Upper lobe of right lung (tissue), 1 donor: ENCODE measurements at regions not wholly inside any gene's neighbourhood (a gene's known extent, or its start where the extent isn't known, plus 50 kb on each side); places are given as distances from the start of the nearest gene placed in this dataset.
A peak's percentile ranks its signal among the peaks of the same experiment; 100 is the strongest.

Experiments
- ATAC-seq: fragments of 200-7000 bp; cut with Tn5 transposase; one replicate; pipeline ENCODE4 v1.9.1; 2020; ENCODE audit warnings: mild to moderate bottlenecking, moderate library complexity
- DNase-seq: peaks from one replicate; pipeline ENCODE4 v3.0.0-alpha.2; 2020
- H3K27ac ChIP-seq: fragments of 200-600 bp; one replicate; pipeline ENCODE4 v1.8.0; 2022
- H3K27me3 ChIP-seq: fragments of 200-600 bp; one replicate; pipeline ENCODE4 v1.8.0; 2022; ENCODE audit warnings: mild to moderate bottlenecking
- H3K36me3 ChIP-seq: fragments of 200-600 bp; one replicate; pipeline ENCODE4 v1.8.0; 2022
- H3K4me1 ChIP-seq: fragments of 200-600 bp; one replicate; pipeline ENCODE4 v1.8.0; 2022
- H3K4me3 ChIP-seq: fragments of 200-600 bp; one replicate; pipeline ENCODE4 v1.8.0; 2022; ENCODE audit warnings: mild to moderate bottlenecking
- H3K9me3 ChIP-seq: fragments of 200-600 bp; one replicate; pipeline ENCODE4 v1.8.0; 2022
- CTCF ChIP-seq: fragments of 200-600 bp; IDR thresholded peaks from one replicate; pipeline ENCODE4 v1.8.0; 2022; ENCODE audit warnings: antibody characterized with exemption
- intact Hi-C: fragments of 100-400 bp; cut with DNase I; formaldehyde crosslinking; loops from one replicate; pipeline ENCODE4 v1.11.0; 2022
- donor health status: DM: no; HTN: yes; CAD: no; lungs with severe emphysema.

- peaks cover 12% of the 10 kb centered on the region for H3K4me1 ChIP-seq
These were observed 64.1 kb upstream of the GPC1 start for GRCh38 chr2:240371129-240372000.

GRCh38 chr2:240372101-240372500 is 63.4 kb upstream of the GPC1 start:
- DNase-seq (no peak), ATAC-seq (no peak)
- peaks cover 12% of the 10 kb centered on the region for H3K4me1 ChIP-seq
- no peaks in the 10 kb centered on the region for H3K9me3 ChIP-seq
- intact Hi-C loops: no loop called here
- no peak for TF ChIP-seq CTCF
- H3K36me3 ChIP-seq: no peaks in the 10 kb centered on the region
- no peak overlapping the region for H3K4me3 ChIP-seq
- H3K27me3 ChIP-seq: no peaks in the 10 kb centered on the region
- no peak overlapping the region for H3K27ac ChIP-seq

More at GRCh38 chr2:240371129-240372000, 64.1 kb upstream of the GPC1 start:
- no peak overlapping the region for H3K4me3 ChIP-seq
- no peaks in the 10 kb centered on the region for H3K36me3 ChIP-seq
- H3K9me3 ChIP-seq: no peaks in the 10 kb centered on the region
- no peak overlapping the region for H3K27ac ChIP-seq
- intact Hi-C loops: no loop called here
- no peak for ATAC-seq
- DNase-seq: no peak
- TF ChIP-seq CTCF: no peak
- no peaks in the 10 kb centered on the region for H3K27me3 ChIP-seq

GRCh38 chr2:240373289-240373885 is 62.1 kb upstream of the GPC1 start:
- DNase-seq: no peak
- Histone ChIP-seq H3K27ac (peak overlapping the region; percentile 65), H3K27me3 (no peaks in the 10 kb centered on the region), H3K36me3 (no peaks in the 10 kb centered on the region), H3K4me3 (no peak overlapping the region), H3K9me3 (no peaks in the 10 kb centered on the region), H3K4me1 (peaks cover 12% of the 10 kb centered on the region)
- no peak for TF ChIP-seq CTCF
- intact Hi-C loops: no loop called here
- no peak for ATAC-seq

- DNase-seq (peak; percentile 75), ATAC-seq (peak; percentile 67)
- TF ChIP-seq CTCF: no peak
- H3K27me3 ChIP-seq: no peaks in the 10 kb centered on the region
- peaks cover 12% of the 10 kb centered on the region for H3K4me1 ChIP-seq
- H3K9me3 ChIP-seq: no peaks in the 10 kb centered on the region
- H3K36me3 ChIP-seq: no peaks in the 10 kb centered on the region
- H3K4me3 ChIP-seq: no peak overlapping the region
- peak overlapping the region; percentile 65 for H3K27ac ChIP-seq
- intact Hi-C loops: no loop called here
These were observed 61.2 kb upstream of the GPC1 start for GRCh38 chr2:240374085-240374907.

- ATAC-seq (no peak), DNase-seq (no peak)
- Histone ChIP-seq H3K9me3 (no peaks in the 10 kb centered on the region), H3K27me3 (no peaks in the 10 kb centered on the region), H3K4me1 (peaks cover 4% of the 10 kb centered on the region), H3K27ac (peak overlapping the region; percentile 65), H3K4me3 (no peak overlapping the region), H3K36me3 (no peaks in the 10 kb centered on the region)
- TF ChIP-seq CTCF: no peak
- intact Hi-C loops: no loop called here
These were observed 60.3 kb upstream of the GPC1 start for GRCh38 chr2:240375024-240375645.
